Mesenchymal stem cell (in vitro differentiated cells and primary cell): ENCODE measurements at regions not wholly inside any gene's neighbourhood (a gene's known extent, or its start where the extent isn't known, plus 50 kb on each side); places are given as distances from the start of the nearest gene placed in this dataset.

ENCODE experiments used
- DNase-seq: peaks from one replicate; pipeline ENCODE4 v3.0.0-alpha.2; 2013
- H2AFZ ChIP-seq: one replicate; pipeline ENCODE4 v1.6.1; 2013; ENCODE audit warnings: low read depth, mild to moderate bottlenecking, control low read depth, inconsistent platforms, low read length, moderate library complexity
- H2AK5ac ChIP-seq: 2 replicates; pipeline ENCODE4 v1.6.1; 2013; ENCODE audit warnings: low read length, moderate library complexity, mild to moderate bottlenecking, inconsistent platforms; ENCODE audit not compliant: severe bottlenecking
- H2BK120ac ChIP-seq: one replicate; pipeline ENCODE4 v1.6.1; 2013; ENCODE audit warnings: low read depth, mild to moderate bottlenecking, inconsistent platforms, low read length, moderate library complexity
- H2BK12ac ChIP-seq, 2 experiments: one replicate each; pipeline ENCODE4 v1.6.1; 2013; ENCODE audit warnings: inconsistent platforms in 2 of 2, low read length in 2 of 2, mild to moderate bottlenecking in 2 of 2, moderate library complexity in 2 of 2, control low read depth in 1 of 2
- H2BK15ac ChIP-seq: one replicate; pipeline ENCODE4 v1.6.1; 2013; ENCODE audit warnings: mild to moderate bottlenecking, low read depth, inconsistent platforms; ENCODE audit not compliant: poor library complexity, severe bottlenecking
- H2BK5ac ChIP-seq: 2 replicates; pipeline ENCODE4 v1.6.1; 2013; ENCODE audit warnings: low read depth, mild to moderate bottlenecking, low read length, control low read depth, inconsistent platforms; ENCODE audit not compliant: poor library complexity, severe bottlenecking
- H3K14ac ChIP-seq, 2 experiments: one replicate each; pipeline ENCODE4 v1.6.1; 2013; ENCODE audit warnings: inconsistent platforms in 2 of 2, low read length in 2 of 2, control low read depth in 1 of 2, mild to moderate bottlenecking in 1 of 2, moderate library complexity in 1 of 2
- H3K18ac ChIP-seq, 2 experiments: one replicate each; pipeline ENCODE4 v1.6.1; 2013; ENCODE audit warnings: inconsistent platforms in 2 of 2, low read length in 2 of 2, control low read depth in 1 of 2, low read depth in 1 of 2, mild to moderate bottlenecking in 1 of 2
- H3K23ac ChIP-seq, 2 experiments: one replicate each; pipeline ENCODE4 v1.6.1; 2013; ENCODE audit warnings: inconsistent platforms in 2 of 2, low read length in 2 of 2, mild to moderate bottlenecking in 2 of 2, moderate library complexity in 2 of 2, control low read depth in 1 of 2
- H3K27ac ChIP-seq: 2 replicates; pipeline ENCODE4 v1.5.1; 2013; ENCODE audit warnings: mild to moderate bottlenecking, moderate library complexity, low read length, control low read depth, inconsistent platforms; ENCODE audit not compliant: poor library complexity, severe bottlenecking
- H3K27me3 ChIP-seq, 2 experiments: 2 replicates each; pipeline versions ENCODE4 v1.6.1 to v1.7.0; 2013; ENCODE audit warnings: low read length in 2 of 2, mild to moderate bottlenecking in 2 of 2, moderate library complexity in 2 of 2, control low read depth in 1 of 2, inconsistent platforms in 1 of 2; ENCODE audit not compliant: control insufficient read depth in 1 of 2, insufficient read depth in 1 of 2
- H3K36me3 ChIP-seq, 2 experiments: 2 replicates each; pipeline versions ENCODE4 v1.6.1 to v1.7.0; 2013; ENCODE audit warnings: low read length in 2 of 2, control low read depth in 1 of 2, inconsistent platforms in 1 of 2, low read depth in 1 of 2, mild to moderate bottlenecking in 1 of 2; ENCODE audit not compliant: insufficient read depth in 2 of 2, control insufficient read depth in 1 of 2
- H3K4ac ChIP-seq, 2 experiments: one replicate each; pipeline ENCODE4 v1.6.1; 2013; ENCODE audit warnings: inconsistent platforms in 2 of 2, low read length in 2 of 2, mild to moderate bottlenecking in 2 of 2, moderate library complexity in 2 of 2, control low read depth in 1 of 2, low read depth in 1 of 2
- H3K4me1 ChIP-seq: 2 replicates; pipeline ENCODE4 v1.6.1; 2013; ENCODE audit warnings: low read depth, low read length, control low read depth; ENCODE audit not compliant: control insufficient read depth, insufficient read depth
- H3K4me2 ChIP-seq: 2 replicates; pipeline ENCODE4 v1.6.1; 2013; ENCODE audit warnings: low read length, mild to moderate bottlenecking, inconsistent platforms; ENCODE audit not compliant: poor library complexity, severe bottlenecking
- H3K4me3 ChIP-seq, 2 experiments: 2 replicates each; pipeline versions ENCODE4 v1.5.1 to v1.7.0; 2013; ENCODE audit warnings: low read length in 2 of 2, mild to moderate bottlenecking in 2 of 2, control low read depth in 1 of 2, low read depth in 1 of 2; ENCODE audit not compliant: insufficient read depth in 1 of 2
- H3K79me1 ChIP-seq: replicated peaks from 2 replicates; pipeline ENCODE4 v1.6.1; 2013; ENCODE audit warnings: mild to moderate bottlenecking, control low read depth, low read length, inconsistent platforms; ENCODE audit not compliant: poor library complexity, severe bottlenecking
- H3K9ac ChIP-seq: 2 replicates; pipeline ENCODE4 v1.7.0; 2013; ENCODE audit warnings: mild to moderate bottlenecking, low read length, moderate library complexity
- H3K9me3 ChIP-seq: 2 replicates; pipeline ENCODE4 v1.7.0; 2013; ENCODE audit warnings: mild to moderate bottlenecking, low read length; ENCODE audit not compliant: control insufficient read depth
- H4K8ac ChIP-seq: one replicate; pipeline ENCODE4 v1.6.1; 2013; ENCODE audit warnings: inconsistent platforms, mild to moderate bottlenecking, low read length, moderate library complexity
- H4K91ac ChIP-seq: one replicate; pipeline ENCODE4 v1.6.1; 2013; ENCODE audit warnings: mild to moderate bottlenecking, low read length, inconsistent platforms
- WGBS: methylation state at CpG from one replicate; pipeline ENCODE4 v1.1.7; 2013; ENCODE audit warnings: mixed read lengths; 5-methylcytosine and 5-hydroxymethylcytosine counted together

- Histone ChIP-seq H4K8ac (no peak overlapping the region), H3K79me1 (no peaks in the 10 kb centered on the region), H3K9me3 (peaks cover 26% of the 10 kb centered on the region), H2BK12ac (no peak overlapping the region), H3K36me3 (no peaks in the 10 kb centered on the region), H3K23ac (no peak overlapping the region), H3K4me3 (no peak overlapping the region), H3K27ac (no peak overlapping the region), H2AFZ (no peak overlapping the region), H2BK120ac (no peak overlapping the region), H3K4me2 (no peak overlapping the region), H3K4me1 (no peaks in the 10 kb centered on the region), H3K27me3 (no peaks in the 10 kb centered on the region), H3K18ac (no peak overlapping the region), H2BK5ac (no peak overlapping the region), H2AK5ac (no peak overlapping the region), H4K91ac (no peak overlapping the region), H3K4ac (no peak overlapping the region), H3K14ac (no peak overlapping the region), H2BK15ac (no peak overlapping the region), H3K9ac (no peak overlapping the region)
- DNase-seq, result no peak
Observed at GRCh38 chr2:56068746-56069145, 115.0 kb upstream of the CCDC85A start.

- H3K4me2 ChIP-seq, result no peak overlapping the region
- 74% methylated on average over 6 of the region's 6 CpGs for WGBS
- no peak overlapping the region for H4K8ac ChIP-seq
- H3K18ac ChIP-seq, result no peak overlapping the region
- H2BK5ac ChIP-seq, result no peak overlapping the region
- H4K91ac ChIP-seq, result no peak overlapping the region
- no peak overlapping the region for H3K4me3 ChIP-seq
- no peak overlapping the region for H2BK12ac ChIP-seq
- peaks cover 0 to 4% of the 10 kb centered on the region in 2 experiments for H3K27me3 ChIP-seq
- H2AK5ac ChIP-seq, result no peak overlapping the region
- no peak overlapping the region for H3K23ac ChIP-seq
- DNase-seq, result peak; percentile 32
- H3K27ac ChIP-seq, result no peak overlapping the region
- no peaks in the 10 kb centered on the region for H3K9me3 ChIP-seq
- H3K4ac ChIP-seq, result no peak overlapping the region
- no peak overlapping the region for H2BK15ac ChIP-seq
- no peak overlapping the region for H3K9ac ChIP-seq
- H2BK120ac ChIP-seq, result no peak overlapping the region
- H3K14ac ChIP-seq, result no peak overlapping the region
- H2AFZ ChIP-seq, result no peak overlapping the region
- no peaks in the 10 kb centered on the region for H3K4me1 ChIP-seq
- H3K36me3 ChIP-seq, result no peaks in the 10 kb centered on the region
- no peaks in the 10 kb centered on the region for H3K79me1 ChIP-seq
Observed at GRCh38 chr2:56077359-56077915, 106.4 kb upstream of the CCDC85A start.

- no peak overlapping the region for H2AK5ac ChIP-seq
- no peak overlapping the region for H2BK15ac ChIP-seq
- H3K79me1 ChIP-seq, result no peaks in the 10 kb centered on the region
- no peaks in the 10 kb centered on the region for H3K4me1 ChIP-seq
- no peak overlapping the region for H3K14ac ChIP-seq
- H3K9me3 ChIP-seq, result no peaks in the 10 kb centered on the region
- no peak overlapping the region for H4K91ac ChIP-seq
- WGBS, result 91% methylated on average over 4 of the region's 4 CpGs
- no peak overlapping the region for H3K4ac ChIP-seq
- no peak overlapping the region for H3K18ac ChIP-seq
- no peak overlapping the region for H2BK12ac ChIP-seq
- H3K4me2 ChIP-seq, result no peak overlapping the region
- H3K9ac ChIP-seq, result no peak overlapping the region
- no peaks in the 10 kb centered on the region for H3K36me3 ChIP-seq
- no peak overlapping the region for H2AFZ ChIP-seq
- H3K4me3 ChIP-seq, result no peak overlapping the region
- no peaks in the 10 kb centered on the region for H3K27me3 ChIP-seq
- H3K23ac ChIP-seq, result no peak overlapping the region
- H2BK120ac ChIP-seq, result no peak overlapping the region
- DNase-seq, result no peak
- no peak overlapping the region for H2BK5ac ChIP-seq
- no peak overlapping the region for H3K27ac ChIP-seq
- H4K8ac ChIP-seq, result no peak overlapping the region
Observed at GRCh38 chr2:56082665-56083064, 101.1 kb upstream of the CCDC85A start.

GRCh38 chr2:56084111-56084901 is 99.5 kb upstream of the CCDC85A start:
- Histone ChIP-seq H2BK5ac (no peak overlapping the region), H3K4me2 (no peak overlapping the region), H2AFZ (no peak overlapping the region), H3K18ac (no peak overlapping the region), H3K27ac (no peak overlapping the region), H2BK15ac (no peak overlapping the region), H4K8ac (no peak overlapping the region), H2AK5ac (no peak overlapping the region), H3K4ac (no peak overlapping the region), H3K4me3 (no peak overlapping the region), H3K9me3 (no peaks in the 10 kb centered on the region), H2BK12ac (no peak overlapping the region), H2BK120ac (no peak overlapping the region), H3K9ac (no peak overlapping the region), H3K79me1 (no peaks in the 10 kb centered on the region), H3K23ac (no peak overlapping the region), H3K14ac (no peak overlapping the region), H3K36me3 (no peaks in the 10 kb centered on the region), H3K27me3 (no peaks in the 10 kb centered on the region), H4K91ac (no peak overlapping the region), H3K4me1 (no peaks in the 10 kb centered on the region)
- 71% methylated on average over 4 of the region's 5 CpGs for WGBS
- DNase-seq, result peak; percentile 25
